Type B pancreatic cell (in vitro differentiated cells): ENCODE measurements at regions not wholly inside any gene's neighbourhood (a gene's known extent, or its start where the extent isn't known, plus 50 kb on each side); places are given as distances from the start of the nearest gene placed in this dataset.
A peak's percentile ranks its signal among the peaks of the same experiment; 100 is the strongest.

ENCODE experiments used
- DNase-seq: peaks from one replicate; pipeline ENCODE4 v3.0.0; 2021; ENCODE audit warnings: mixed read lengths; ENCODE audit not compliant: unreplicated experiment; ENCODE audit errors: extremely low spot score
- H3K27ac Mint-ChIP-seq: 2 replicates; pipeline ENCODE4 v1.8.0; 2021; ENCODE audit warnings: mild to moderate bottlenecking, mixed read lengths
- H3K27me3 Mint-ChIP-seq: 2 replicates; pipeline ENCODE4 v1.8.0; 2021; ENCODE audit warnings: mixed read lengths
- H3K36me3 Mint-ChIP-seq: 2 replicates; pipeline ENCODE4 v1.8.0; 2021; ENCODE audit warnings: mixed read lengths
- H3K4me1 Mint-ChIP-seq: one replicate; pipeline ENCODE4 v1.8.0; 2021; ENCODE audit warnings: mixed read lengths; ENCODE audit not compliant: unreplicated experiment
- H3K4me3 Mint-ChIP-seq: 2 replicates; pipeline ENCODE4 v1.8.0; 2021; ENCODE audit warnings: mild to moderate bottlenecking, mixed read lengths
- H3K9me3 Mint-ChIP-seq: 2 replicates; pipeline ENCODE4 v1.8.0; 2021; ENCODE audit warnings: mixed read lengths
- TF ChIP-seq, protein P1 (sequence below): fragments of 200-600 bp; sonication (generic); conservative IDR thresholded peaks from 2 replicates; pipeline ENCODE4 v1.5.0; 2021; ENCODE audit warnings: antibody characterized with exemption, mild to moderate bottlenecking

DNA sequence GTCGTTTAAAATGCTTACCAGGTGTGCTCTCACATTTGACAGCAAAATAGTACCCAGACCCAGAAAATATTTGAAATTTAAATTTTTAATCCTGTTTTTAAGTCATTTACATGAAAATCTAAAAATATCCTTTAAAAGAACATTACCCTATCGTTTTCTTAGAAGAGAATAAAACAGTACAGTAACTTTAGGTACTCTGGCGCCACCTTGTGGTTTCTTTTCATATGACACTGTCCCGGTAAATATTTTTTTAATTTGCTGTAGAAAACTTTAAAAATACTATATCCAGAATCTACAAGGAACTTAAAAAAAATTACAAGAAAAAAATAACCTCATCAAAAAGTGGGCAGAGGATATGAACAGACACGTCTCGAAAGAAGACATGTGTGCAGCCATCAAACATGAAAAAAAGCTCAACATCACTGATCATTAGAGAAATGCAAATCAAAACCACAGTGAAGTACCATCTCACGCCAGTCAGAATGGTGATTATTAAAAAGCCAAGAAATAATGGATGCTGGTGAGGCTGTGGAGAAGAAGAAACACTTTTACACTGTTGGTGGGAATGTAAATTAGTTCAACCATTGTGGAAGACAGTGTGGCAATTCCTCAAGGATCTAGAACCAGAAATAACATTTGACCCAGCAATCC lies 129.2 kb downstream of the RGS21 start:
- H3K27me3 Mint-ChIP-seq, result no peaks in the 10 kb centered on the region
- no peak overlapping the region for H3K27ac Mint-ChIP-seq
- no peak for DNase-seq
- H3K4me3 Mint-ChIP-seq, result peak overlapping the region; percentile 42
- H3K4me1 Mint-ChIP-seq, result no peaks in the 10 kb centered on the region
- TF ChIP-seq, protein P1, sequence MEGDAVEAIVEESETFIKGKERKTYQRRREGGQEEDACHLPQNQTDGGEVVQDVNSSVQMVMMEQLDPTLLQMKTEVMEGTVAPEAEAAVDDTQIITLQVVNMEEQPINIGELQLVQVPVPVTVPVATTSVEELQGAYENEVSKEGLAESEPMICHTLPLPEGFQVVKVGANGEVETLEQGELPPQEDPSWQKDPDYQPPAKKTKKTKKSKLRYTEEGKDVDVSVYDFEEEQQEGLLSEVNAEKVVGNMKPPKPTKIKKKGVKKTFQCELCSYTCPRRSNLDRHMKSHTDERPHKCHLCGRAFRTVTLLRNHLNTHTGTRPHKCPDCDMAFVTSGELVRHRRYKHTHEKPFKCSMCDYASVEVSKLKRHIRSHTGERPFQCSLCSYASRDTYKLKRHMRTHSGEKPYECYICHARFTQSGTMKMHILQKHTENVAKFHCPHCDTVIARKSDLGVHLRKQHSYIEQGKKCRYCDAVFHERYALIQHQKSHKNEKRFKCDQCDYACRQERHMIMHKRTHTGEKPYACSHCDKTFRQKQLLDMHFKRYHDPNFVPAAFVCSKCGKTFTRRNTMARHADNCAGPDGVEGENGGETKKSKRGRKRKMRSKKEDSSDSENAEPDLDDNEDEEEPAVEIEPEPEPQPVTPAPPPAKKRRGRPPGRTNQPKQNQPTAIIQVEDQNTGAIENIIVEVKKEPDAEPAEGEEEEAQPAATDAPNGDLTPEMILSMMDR, result peak; percentile 96
- no peaks in the 10 kb centered on the region for H3K9me3 Mint-ChIP-seq
- no peaks in the 10 kb centered on the region for H3K36me3 Mint-ChIP-seq

DNA sequence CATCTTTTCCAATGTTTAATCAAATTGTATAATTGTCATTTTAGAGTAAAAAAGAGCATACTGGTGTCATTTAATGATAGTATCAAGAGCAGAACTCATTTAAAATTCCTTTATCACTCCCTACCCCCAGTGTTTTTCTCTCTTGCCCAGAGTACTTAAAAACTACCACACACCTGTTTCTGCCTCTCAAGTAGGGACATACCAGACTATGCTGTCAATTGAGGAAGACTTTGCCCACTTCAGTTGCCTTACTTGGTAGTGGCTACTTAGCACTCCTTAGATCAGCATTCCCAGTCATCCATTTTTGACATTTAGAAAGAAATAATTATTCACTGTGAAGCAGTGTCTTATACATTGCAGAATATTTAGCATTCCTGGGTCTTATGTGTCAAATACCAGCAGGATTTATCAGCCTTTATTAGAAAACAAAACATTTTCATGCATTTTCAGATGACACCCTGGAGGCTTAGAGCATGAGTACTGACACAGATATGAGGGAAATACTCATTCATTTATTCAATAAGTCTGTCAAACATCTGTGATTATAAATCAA lies 127.5 kb upstream of the RGS1 start:
- TF ChIP-seq, protein P1, result no peak
- peaks cover 9% of the 10 kb centered on the region for H3K27me3 Mint-ChIP-seq
- H3K36me3 Mint-ChIP-seq, result no peaks in the 10 kb centered on the region
- no peak for DNase-seq
- H3K27ac Mint-ChIP-seq, result no peak overlapping the region
- H3K9me3 Mint-ChIP-seq, result no peaks in the 10 kb centered on the region
- H3K4me3 Mint-ChIP-seq, result no peak overlapping the region
- peaks cover 4% of the 10 kb centered on the region for H3K4me1 Mint-ChIP-seq

DNA sequence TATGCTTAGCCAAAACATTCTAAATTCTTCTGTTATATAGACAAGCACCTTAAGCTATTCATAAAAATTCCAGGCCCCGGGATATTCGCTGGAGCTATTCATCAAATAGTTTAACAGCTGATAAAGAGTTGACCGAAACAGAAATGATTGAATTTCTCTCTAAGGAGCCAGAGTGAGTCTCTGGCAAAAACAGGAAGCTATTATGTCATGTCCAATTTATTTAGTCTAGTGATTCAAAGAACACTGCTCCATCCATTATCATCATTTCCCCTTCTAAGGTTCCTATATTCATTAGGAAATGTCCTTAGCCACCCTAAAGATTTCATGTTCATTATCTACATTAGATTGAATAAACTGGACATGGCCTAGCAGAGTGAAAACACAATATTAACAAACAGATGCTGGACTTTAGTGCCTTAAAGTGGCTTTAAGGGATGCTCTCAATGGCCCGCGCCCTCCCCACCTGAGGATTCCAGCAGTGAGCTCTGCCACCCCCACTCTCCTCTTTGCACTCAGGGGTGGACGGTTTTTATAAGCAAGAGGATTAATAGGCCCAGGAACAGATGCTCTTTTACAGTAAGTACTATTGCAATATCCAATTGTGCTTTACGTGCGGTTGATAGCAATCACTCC lies 122.1 kb upstream of the RGS1 start:
- Mint-ChIP-seq H3K36me3 (no peaks in the 10 kb centered on the region), H3K4me1 (peaks cover 4% of the 10 kb centered on the region), H3K27ac (no peak overlapping the region), H3K4me3 (no peak overlapping the region), H3K27me3 (peaks cover 9% of the 10 kb centered on the region), H3K9me3 (no peaks in the 10 kb centered on the region)
- TF ChIP-seq, protein P1, result no peak
- DNase-seq, result no peak

DNA sequence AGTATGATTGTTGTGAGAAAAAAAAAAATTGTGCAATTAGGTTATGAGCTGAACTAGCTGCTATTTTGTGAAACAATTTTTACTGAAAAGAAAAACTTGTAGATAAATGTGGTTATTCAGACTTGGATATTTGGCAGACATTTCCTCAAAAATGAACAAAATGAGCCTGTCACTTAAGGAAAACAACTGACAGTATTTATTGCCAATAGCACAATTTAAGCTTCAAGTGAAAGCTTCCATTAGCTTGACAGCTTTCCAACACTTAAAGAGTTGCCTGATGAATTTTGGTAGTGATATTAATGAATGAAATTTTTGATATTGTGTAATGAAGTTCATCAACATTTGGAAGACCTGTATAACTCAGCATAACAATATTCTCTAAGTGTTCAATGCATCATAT lies 116.1 kb upstream of the RGS1 start:
- H3K4me1 Mint-ChIP-seq, result no peaks in the 10 kb centered on the region
- no peak overlapping the region for H3K27ac Mint-ChIP-seq
- H3K4me3 Mint-ChIP-seq, result no peak overlapping the region
- no peaks in the 10 kb centered on the region for H3K9me3 Mint-ChIP-seq
- no peaks in the 10 kb centered on the region for H3K27me3 Mint-ChIP-seq
- H3K36me3 Mint-ChIP-seq, result no peaks in the 10 kb centered on the region
- TF ChIP-seq, protein P1, result no peak
- no peak for DNase-seq

DNA sequence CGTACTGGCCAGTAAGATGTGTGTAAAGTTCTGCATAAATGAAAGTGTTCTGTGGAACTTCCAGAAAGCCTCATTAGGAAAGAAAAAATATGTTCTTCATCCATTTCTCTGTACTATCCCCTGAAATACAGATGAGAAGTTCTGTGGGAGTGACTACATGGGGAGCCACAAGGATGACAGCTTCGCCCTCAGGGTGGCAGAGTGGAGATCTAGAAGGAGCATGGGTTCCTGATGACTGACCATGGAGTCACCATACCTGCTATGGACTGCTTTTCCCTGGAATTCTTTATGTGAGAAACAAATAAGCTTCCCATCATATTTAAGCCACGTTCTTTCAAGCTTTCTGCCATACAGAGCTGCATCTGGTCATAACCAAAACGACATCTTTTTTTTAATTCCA lies 113.9 kb upstream of the RGS1 start:
- no peak overlapping the region for H3K27ac Mint-ChIP-seq
- H3K9me3 Mint-ChIP-seq, result no peaks in the 10 kb centered on the region
- H3K4me1 Mint-ChIP-seq, result no peaks in the 10 kb centered on the region
- no peak for DNase-seq
- H3K4me3 Mint-ChIP-seq, result no peak overlapping the region
- TF ChIP-seq, protein P1, result no peak
- no peaks in the 10 kb centered on the region for H3K27me3 Mint-ChIP-seq
- no peaks in the 10 kb centered on the region for H3K36me3 Mint-ChIP-seq
